UCSD-AML1 (cell line): ENCODE measurements at regions not wholly inside any gene's neighbourhood (a gene's known extent, or its start where the extent isn't known, plus 50 kb on each side); places are given as distances from the start of the nearest gene placed in this dataset.
"Not testable (repeated sequence)": the region's sequence is repeated elsewhere in the genome, so short reads cannot be mapped to it uniquely, and the experiment has no call there.

ENCODE experiments used
- DNase-seq: peaks from one replicate; lab custom pipeline; 2025; ENCODE audit not compliant: unreplicated experiment; lab: John Stamatoyannopoulos, UW

DNA sequence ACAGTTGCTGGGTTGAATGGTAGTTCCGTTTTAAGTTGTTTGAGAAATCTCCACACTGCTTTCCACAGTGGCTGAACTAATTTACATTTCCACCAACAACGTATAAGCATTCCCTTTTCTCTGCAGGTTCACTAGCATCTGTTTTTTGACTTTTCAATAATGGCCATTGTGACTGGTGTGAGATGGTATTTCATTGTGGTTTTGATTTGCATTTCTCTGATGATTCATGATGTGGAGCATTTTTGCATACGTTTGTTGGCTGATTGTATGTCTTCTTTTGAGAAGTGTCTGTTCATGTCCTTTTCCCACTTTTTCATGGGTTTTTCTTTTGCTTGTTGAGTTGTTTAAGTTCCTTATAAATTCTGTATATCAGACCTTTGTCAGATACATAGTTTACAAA is 150.2 kb upstream of the MAP3K1 start:
- DNase-seq, result not testable (repeated sequence)

DNA sequence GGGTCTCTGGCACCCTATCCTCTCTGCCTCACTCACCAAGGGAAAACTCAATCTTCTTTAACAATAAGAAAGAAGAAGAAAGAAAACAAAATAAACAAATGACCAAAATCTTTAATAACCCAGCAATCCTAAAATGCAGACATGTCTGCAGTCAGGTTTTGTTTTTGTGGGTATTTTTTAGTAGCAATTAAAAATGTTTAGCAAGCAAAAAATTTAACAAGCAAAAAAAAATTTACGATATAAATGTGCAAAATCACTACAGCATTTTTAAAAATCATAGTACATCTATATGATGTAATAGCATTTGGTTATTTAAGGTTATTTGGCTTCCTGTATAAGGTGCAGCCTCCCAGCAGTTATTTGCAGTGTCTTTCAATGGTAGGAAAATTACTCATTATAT is 151.3 kb upstream of the MAP3K1 start:
- no peak for DNase-seq

DNA sequence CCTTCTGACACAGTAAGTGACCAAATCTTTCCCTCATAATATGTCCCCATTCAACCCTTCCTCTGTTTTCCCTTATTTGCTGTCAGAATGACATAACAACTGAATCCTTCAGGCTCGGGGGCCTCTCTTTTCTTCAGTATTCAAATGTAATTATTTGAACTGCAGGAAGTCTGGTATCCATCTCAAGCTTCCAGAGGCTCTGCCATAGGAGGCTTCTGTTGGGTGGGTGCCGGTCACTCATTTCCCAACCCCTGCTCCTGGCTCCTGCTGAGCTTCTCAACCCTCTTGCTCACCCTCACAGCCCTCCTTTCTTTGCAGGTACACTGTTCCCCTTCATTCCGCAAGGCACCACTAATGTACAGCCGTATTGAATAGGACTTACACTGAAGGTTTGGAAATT is 151.8 kb upstream of the MAP3K1 start:
- DNase-seq, result no peak

DNA sequence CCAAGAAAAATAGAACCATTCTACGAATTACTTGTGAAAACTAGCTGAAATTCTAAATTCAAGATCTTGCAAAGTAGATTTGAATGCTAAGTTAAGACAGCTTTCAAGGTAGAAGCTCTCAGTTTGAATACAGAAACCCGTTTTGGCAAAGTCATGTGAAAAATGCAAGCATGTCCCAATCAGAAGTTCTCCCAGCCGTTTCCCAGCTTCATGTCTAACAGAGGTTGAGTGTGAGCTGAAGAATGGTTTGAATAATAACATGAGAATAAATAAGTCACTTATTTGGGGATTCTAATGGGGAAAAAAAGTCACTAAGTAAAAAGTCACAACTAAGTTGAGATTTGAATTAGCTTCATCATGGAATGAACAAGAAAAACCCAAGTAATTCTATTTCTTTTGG is 152.5 kb upstream of the MAP3K1 start:
- DNase-seq, result no peak

DNA sequence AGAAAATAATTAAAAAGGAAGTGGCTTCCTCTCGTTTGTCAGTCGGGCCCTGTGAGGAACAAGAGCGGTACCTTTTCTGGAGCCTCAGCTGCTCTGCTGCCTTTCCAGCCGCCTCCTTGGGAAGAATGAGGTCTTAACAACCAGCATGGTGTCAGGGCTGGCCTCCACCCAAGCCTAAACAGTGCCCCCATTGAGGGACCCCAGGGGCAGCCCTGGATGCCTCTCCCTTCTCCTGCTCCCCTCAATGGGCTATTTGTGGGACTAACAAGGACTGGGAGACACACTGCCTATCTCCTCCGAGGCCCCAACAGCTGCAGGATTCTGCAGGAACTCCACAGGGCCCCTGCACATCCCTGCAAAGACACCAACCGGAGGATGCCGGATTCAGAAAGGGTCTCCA is 155.4 kb upstream of the MAP3K1 start:
- DNase-seq, result no peak

DNA sequence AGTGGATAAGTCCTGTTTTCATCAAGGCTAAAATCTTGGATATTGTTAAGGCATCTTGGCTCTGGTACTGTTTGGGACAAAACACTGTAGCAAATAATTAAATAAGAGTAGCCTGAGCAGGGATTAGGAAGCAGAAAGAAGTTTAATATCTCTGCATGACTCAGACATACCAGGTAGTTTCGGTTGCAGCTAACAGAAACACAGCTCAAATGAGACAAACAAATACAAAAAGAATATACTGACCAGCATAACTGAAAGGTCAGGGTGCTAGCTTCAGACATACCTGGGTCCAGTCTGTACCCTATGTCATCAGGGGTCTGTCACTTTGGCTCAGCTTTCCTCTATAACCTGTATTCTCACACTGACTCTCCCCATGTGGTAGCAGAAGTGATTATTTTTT is 156.4 kb upstream of the MAP3K1 start:
- no peak for DNase-seq

DNA sequence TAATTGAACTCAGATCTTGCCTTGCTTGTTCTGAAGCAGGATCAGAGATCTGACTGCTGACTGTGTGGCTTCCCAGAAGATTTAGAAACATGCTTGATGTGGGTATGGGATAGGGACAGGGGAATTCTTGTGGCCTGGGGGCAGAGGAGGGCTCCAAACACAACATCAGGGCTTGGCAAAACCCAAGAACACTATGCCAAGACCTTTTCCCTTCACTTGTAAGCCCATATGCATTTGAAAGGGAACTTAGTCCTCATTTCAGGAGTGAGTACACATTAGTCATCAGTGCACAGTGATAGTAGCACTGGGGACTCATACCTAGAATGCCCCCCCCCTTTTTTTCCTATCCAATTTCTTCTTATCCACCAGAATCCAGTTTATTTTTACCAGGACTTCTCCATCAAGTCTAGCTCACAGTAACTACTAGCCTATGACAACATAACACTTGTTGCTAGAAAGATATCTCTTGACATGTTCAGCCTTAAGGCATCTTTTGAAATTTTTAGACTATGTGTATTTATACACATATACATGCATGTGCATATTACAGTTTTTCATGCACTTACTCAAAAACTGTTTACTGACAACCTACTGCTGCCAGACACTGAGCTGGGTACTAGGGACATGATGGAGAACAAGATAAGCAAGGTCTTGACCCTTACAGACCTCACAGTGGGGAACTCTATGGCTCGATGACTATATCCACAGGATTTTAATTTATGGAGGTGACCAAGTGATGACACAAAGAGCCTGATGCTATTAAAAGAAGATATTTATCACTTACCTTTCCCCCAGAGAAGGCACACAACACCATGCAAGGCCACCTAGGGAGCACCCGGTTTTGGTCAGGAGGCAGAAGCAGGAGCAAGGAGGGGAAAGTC is 158.3 kb upstream of the MAP3K1 start:
- DNase-seq, result no peak

DNA sequence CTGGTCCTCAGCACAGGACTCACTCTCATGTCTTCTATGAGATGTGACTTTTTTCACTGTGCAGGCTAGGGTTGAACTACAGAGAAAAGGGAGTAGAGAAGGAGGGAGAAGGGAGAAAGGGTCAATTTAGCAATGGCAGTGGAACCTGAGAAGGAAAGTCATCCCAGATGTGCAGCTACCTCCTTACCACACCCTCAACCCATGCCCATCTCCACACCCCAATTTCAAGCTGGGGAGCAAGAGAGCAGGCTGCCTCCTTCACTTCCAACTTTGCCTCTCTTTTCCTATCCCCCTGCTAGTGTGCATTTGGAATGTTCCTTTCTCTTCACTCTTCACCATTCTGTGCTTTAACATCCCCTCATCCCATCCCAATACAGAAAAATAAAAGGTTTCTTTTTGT is 163.5 kb upstream of the MAP3K1 start:
- no peak for DNase-seq

DNA sequence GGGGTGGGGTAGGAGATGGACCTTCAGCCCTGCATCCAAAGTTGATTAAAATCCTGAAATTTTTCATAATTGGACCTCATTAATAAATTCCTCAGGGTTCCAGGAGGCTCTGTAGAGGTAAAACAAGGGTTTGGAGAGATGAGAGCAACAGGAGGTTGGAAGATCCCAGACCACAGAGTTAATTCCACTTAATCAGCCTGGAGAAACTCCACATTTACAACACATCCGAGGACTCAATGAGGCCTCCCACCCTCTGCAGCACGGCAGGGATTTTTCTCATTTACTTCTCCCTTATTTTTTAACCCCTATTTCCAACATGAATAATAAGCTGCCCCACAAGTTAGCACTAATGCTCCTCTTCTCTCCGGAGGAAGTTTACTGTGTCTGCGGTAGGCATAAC is 165.0 kb upstream of the MAP3K1 start:
- DNase-seq, result no peak

DNA sequence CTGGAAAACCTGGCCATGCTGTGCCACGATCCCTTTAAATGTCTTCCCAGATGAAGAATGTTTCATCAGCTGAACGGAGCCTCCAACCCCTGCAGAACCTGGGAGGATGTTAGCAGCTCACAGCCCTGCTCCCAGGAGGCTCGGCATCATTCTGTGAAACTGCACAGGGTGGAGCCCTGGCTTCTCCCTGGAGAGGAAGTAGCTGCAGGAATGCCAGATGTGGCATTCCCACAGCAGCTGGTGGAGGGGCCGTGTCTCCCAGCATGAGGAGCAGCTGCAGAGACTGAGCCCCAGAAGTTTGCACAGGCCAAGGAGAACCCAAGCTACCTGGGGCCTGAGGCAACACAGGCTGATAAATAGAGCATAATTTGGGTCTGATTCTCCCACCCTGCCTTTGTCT is 165.8 kb upstream of the MAP3K1 start:
- no peak for DNase-seq

DNA sequence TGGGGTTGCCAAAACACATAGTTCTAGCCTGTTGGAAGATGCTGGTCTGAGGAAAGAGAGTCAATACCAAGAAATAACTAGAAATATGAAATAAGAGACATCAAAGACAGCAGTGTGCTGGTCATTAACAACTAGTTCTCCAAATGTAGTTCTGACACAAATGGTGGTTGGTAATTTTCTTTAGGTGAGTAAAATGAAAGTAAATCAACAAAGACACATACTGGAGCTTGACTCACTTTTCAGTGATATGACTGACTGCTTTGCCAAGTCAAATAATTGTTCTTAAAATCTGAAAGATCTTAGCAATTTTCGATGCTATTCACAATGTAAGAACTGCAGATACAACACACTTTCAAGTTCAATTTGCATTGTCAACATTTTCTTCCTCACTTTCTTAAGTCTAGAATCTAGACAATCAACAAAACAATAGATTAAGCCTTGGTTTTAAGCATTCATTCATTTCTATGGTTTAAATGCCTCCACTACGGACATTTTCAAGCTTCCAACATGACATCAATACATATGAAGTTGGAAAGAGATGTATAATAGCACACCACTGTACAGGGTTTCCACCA is 166.8 kb upstream of the MAP3K1 start:
- no peak for DNase-seq

DNA sequence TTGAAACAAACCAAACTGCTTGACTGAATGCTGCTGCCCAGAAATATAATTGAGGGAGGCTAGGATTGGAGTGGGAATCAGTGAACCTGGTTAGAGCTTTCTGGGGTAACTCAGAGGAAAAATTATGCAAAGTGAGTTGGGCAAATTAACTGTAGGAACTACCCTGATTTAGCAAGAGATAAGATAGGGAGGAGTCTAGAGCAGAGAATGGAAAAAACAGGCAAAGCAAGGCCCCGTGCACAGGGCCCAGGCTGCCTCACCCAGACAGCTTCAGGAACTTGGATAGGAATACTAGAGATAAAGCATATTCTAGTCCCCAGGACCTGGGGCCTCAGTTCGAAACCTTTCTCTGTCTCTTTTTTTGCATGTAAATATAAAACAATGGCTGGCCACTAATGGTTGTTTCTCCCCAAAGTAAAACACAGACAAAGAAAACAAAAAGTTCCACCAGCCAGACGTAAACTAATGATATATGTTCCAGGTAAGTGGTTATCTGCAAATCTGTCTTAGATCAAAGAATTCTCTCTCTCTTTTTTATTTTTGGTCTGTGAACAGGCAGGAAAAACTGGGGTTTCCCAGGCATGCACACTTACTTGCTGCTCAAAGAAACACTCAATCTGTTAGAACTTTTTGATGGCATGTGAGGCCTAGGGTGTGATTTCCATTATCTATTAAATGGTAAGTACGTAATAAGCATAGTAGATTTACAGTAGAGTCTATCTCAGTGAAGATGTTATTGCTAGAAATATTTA is 168.1 kb upstream of the MAP3K1 start:
- DNase-seq, result no peak

DNA sequence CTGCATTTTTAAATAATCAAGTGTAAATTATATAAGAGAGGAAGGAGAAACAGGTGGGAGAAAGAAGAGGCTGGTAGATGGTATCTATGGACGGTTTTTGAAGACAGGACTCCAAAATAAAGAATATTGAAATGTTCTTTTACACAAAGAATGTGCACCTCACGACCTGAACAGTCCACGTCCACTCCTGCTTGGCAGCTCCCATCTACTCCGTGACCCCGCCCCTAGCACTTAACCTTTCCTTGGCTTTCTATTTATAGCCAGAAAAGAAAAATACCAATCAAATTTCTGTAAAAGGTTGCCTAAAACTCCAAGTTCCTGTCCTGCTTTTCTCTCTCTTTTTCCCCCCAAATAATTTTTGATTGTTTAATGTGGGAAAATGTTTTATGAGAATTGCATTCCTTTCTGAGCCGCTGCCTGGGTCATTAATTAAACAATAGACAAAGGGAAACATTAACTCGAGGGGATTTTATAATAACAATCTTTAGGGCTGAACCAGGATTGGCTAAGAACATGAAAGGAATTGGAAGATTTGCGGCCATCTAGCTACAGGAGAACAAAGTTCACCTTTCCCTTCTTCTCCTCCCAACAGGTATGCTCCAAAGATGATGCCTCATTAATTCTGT is 173.6 kb upstream of the MAP3K1 start:
- no peak for DNase-seq

DNA sequence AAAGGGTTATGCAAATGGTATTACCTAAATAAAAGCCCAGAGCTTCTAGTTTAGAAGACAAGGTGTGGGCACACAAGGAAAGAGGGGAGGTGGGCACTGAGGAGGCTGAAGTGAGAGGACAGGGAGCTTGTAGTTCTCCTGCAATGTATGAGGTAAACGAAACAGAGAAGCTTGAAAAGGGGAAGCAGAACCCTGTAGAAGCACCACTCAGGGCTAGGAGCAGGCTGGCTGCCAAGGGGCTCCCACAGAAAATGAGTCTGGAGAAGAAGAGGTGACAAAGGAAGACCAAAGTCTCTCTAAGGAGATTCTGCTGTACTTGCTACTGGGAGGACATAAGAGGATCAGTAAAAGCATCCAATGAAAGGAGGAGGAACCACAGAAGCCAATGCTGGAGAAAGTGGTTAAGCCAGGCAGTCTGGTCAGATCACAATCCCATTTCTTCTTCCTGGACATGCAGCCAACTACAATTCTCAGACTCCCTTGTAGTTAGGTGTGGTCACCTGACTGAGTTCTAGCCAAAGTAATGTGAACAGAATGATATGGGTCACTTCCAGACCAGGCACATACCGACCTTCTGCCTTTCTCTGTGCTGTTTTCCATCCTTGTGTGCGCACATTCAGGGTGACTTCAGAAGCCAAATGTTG is 174.5 kb upstream of the MAP3K1 start:
- no peak for DNase-seq

DNA sequence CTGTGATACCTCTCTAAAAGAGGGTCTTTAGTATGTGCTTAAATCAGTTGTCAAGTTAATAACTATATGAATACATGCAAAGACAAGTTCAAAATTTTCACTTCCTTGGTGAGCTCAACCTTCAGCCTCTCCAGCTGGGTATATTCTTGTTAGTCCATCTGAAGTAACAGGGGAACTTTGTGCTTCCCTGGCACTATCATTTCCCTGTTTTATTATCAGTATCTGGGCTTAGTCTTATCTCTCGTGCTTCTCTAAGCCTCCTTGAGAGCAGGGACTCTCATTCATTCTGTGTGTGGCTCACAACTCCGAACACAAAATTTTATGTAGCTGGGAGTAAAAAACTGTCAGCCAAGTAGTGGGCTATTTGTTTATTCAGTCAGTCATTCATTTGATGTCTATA is 175.9 kb upstream of the MAP3K1 start:
- DNase-seq, result no peak

DNA sequence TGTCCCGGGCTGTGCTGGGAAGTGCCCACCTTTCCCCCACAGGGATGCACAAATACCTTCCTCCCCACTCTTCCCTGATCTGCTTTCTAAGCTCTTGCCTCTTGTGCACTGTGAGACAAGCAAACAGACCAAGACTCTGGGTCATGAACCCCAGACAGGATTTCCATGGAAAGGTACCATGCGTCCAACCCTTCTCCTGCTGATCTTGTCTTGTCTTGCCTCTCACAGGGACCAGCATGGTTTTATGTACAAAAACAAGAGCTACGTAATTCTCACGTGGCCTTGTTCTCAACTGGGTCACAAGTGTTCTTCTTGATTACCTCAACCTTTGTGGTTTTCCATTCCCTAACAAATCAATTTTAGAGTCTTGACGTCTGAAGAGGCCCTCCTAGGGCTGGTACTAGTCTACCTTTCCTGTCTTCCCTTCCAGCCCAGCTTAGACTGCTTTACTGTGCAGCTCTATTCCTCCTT is 176.5 kb upstream of the MAP3K1 start:
- DNase-seq, result no peak

DNA sequence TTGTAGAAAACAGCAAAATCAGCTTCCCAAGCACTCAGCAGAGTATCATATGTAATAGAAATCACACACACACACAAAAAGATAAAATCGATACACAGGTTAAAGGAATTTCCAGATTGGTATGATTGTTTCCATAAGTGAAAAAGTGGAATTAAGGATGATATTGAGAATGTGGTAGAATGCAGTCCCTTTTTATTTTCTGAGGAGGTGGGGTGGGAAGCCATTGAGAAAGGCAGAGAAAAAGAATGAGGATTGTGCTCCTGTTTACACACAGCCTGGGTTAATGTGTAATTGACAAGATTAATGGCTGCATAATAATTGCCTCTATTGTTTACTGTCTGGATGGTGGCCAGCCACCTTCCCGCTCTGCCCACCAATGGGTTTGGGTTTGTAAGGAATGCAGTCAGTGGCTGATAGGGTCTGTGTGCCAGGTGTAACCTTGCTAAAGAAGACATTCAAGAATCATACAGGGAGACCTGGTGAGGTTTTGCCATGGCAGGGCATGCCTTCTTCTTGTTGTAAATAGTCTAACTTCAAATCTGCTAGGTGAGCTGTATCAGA is 177.2 kb upstream of the MAP3K1 start:
- no peak for DNase-seq

DNA sequence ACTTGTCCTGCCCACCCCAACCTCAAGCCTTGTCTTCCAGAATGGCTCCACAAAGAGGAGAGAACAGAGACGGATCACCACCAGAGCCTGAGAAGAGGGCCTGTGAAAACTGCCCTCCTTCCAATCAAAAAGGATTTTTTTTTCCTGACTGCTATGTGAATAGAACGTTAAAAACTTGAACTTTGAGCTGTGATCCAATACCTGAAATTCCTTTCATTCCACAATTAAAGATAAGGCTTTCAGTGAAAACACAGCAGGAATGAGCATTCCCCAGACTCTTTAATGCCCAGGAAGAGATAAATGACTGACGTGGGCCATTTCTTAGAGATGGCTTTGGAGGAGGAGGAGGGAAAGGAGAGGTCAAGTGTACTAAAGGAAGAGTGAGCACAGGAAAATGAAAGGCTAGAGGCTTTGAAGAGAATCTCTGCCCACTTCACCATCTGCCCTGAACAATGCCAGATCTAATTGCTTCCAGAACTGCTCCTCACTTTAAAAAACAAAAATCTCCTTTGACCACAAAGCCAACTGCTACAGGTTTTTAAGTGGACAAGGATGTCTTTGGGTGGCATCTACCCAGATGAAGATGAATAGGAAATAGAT is 177.9 kb upstream of the MAP3K1 start:
- no peak for DNase-seq

DNA sequence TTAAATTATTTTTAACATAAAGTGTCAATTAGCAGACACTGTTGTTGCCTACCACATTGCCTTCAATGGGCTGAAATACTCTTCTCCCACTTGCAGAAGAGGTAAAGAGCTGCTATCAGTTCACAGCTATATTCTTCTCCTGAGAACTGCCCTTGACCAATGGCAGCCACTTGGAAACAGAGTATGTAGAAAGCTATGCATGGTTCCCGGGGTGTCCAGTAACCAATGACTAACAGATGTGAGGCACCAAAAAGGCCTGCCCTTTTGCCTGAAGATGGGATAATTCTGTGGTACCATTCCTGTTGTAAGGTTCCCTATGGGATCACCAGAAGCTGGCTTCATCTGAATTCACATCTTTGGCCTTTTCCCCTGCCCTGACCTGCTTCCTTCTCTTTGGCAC is 181.4 kb upstream of the MAP3K1 start:
- no peak for DNase-seq

DNA sequence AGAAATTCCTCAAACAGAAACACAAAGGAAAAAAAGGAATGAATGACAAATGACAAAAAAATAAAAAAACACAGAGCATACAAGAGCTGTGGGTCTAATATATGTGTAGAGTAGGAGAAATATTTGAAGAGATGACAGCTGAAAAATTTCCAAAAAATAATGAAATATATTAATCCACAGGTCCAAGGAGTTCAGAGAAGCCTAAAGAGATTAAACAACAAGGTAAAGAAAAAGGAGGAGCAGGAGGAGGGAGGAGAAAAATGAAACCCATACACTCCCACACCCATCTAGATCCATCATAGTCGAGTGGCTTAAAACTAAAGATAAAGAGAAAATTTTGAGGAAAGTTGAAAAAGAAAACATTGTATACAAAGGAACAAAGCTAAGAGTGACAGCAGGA is 182.4 kb upstream of the MAP3K1 start:
- DNase-seq, result no peak
